Neural crest cell (in vitro differentiated cells): ENCODE measurements at regions not wholly inside any gene's neighbourhood (a gene's known extent, or its start where the extent isn't known, plus 50 kb on each side); places are given as distances from the start of the nearest gene placed in this dataset.

ENCODE experiments used
- DNase-seq: peaks from one replicate; pipeline ENCODE4 v3.0.0; 2021; ENCODE audit warnings: low read depth, mixed read lengths, low spot score
- H3K27ac Mint-ChIP-seq: one replicate; pipeline ENCODE4 v1.8.0; 2021; ENCODE audit warnings: mild to moderate bottlenecking, mixed read lengths; ENCODE audit not compliant: unreplicated experiment
- H3K27me3 Mint-ChIP-seq: 2 replicates; pipeline ENCODE4 v1.8.0; 2021; ENCODE audit warnings: low read depth, mild to moderate bottlenecking, mixed read lengths
- H3K36me3 Mint-ChIP-seq: 2 replicates; pipeline ENCODE4 v1.8.0; 2021; ENCODE audit warnings: low read depth, mild to moderate bottlenecking, mixed read lengths
- H3K4me1 Mint-ChIP-seq: 2 replicates; pipeline ENCODE4 v1.8.0; 2021; ENCODE audit warnings: mixed read lengths
- H3K4me3 Mint-ChIP-seq: one replicate; pipeline ENCODE4 v1.8.0; 2021; ENCODE audit warnings: mild to moderate bottlenecking, mixed read lengths
- H3K9me3 Mint-ChIP-seq: 2 replicates; pipeline ENCODE4 v1.8.0; 2021; ENCODE audit warnings: mixed read lengths
- CTCF ChIP-seq: fragments of 200-600 bp; sonication (generic); conservative IDR thresholded peaks from 2 replicates; pipeline ENCODE4 v1.5.0; 2021; ENCODE audit warnings: antibody characterized with exemption, mild to moderate bottlenecking

GRCh38 chr1:56063461-56063860 is 515.9 kb downstream of the PLPP3 start:
- H3K4me3 Mint-ChIP-seq = no peak overlapping the region
- peaks cover 21% of the 10 kb centered on the region for H3K4me1 Mint-ChIP-seq
- H3K27ac Mint-ChIP-seq = no peak overlapping the region

GRCh38 chr1:56062625-56063024 is 516.7 kb downstream of the PLPP3 start:
- no peak for TF ChIP-seq CTCF
- H3K27ac Mint-ChIP-seq = no peak overlapping the region
- H3K4me1 Mint-ChIP-seq = peaks cover 21% of the 10 kb centered on the region
- no peak overlapping the region for H3K4me3 Mint-ChIP-seq
- DNase-seq = no peak
- no peaks in the 10 kb centered on the region for H3K36me3 Mint-ChIP-seq
- peaks cover 2% of the 10 kb centered on the region for H3K9me3 Mint-ChIP-seq
- H3K27me3 Mint-ChIP-seq = no peaks in the 10 kb centered on the region

More at GRCh38 chr1:56063461-56063860, 515.9 kb downstream of the PLPP3 start:
- Mint-ChIP-seq H3K9me3 (peaks cover 2% of the 10 kb centered on the region), H3K27me3 (no peaks in the 10 kb centered on the region), H3K36me3 (no peaks in the 10 kb centered on the region)
- no peak for DNase-seq
- TF ChIP-seq CTCF = no peak

GRCh38 chr1:56061824-56062223 is 517.5 kb downstream of the PLPP3 start:
- Mint-ChIP-seq H3K9me3 (peaks cover 2% of the 10 kb centered on the region), H3K36me3 (no peaks in the 10 kb centered on the region)

GRCh38 chr1:56060906-56061305 is 518.5 kb downstream of the PLPP3 start:
- H3K27me3 Mint-ChIP-seq = no peaks in the 10 kb centered on the region
- DNase-seq = no peak
- no peak overlapping the region for H3K27ac Mint-ChIP-seq
- peaks cover 2% of the 10 kb centered on the region for H3K9me3 Mint-ChIP-seq
- no peak for TF ChIP-seq CTCF
- H3K4me3 Mint-ChIP-seq = no peak overlapping the region
- H3K36me3 Mint-ChIP-seq = no peaks in the 10 kb centered on the region
- H3K4me1 Mint-ChIP-seq = peaks cover 21% of the 10 kb centered on the region

More at GRCh38 chr1:56061824-56062223, 517.5 kb downstream of the PLPP3 start:
- DNase-seq = no peak
- Mint-ChIP-seq H3K27me3 (no peaks in the 10 kb centered on the region), H3K4me1 (peaks cover 21% of the 10 kb centered on the region), H3K27ac (no peak overlapping the region), H3K4me3 (no peak overlapping the region)
- no peak for TF ChIP-seq CTCF

- Mint-ChIP-seq H3K4me1 (peaks cover 6% of the 10 kb centered on the region), H3K9me3 (no peaks in the 10 kb centered on the region), H3K27me3 (no peaks in the 10 kb centered on the region), H3K4me3 (no peak overlapping the region), H3K36me3 (no peaks in the 10 kb centered on the region), H3K27ac (no peak overlapping the region)
- TF ChIP-seq CTCF = no peak
- no peak for DNase-seq
These were observed 521.6 kb downstream of the PLPP3 start for GRCh38 chr1:56057466-56058405.
